DMS153 treated with DMSO at 0.1 percent for 48 hours (cell line): ENCODE measurements at regions not wholly inside any gene's neighbourhood (a gene's known extent, or its start where the extent isn't known, plus 50 kb on each side); places are given as distances from the start of the nearest gene placed in this dataset.
"Not testable (repeated sequence)": the region's sequence is repeated elsewhere in the genome, so short reads cannot be mapped to it uniquely, and the experiment has no call there.

Experiments used
- DNase-seq: peaks from one replicate; lab custom pipeline; 2025; ENCODE audit not compliant: unreplicated experiment; lab: John Stamatoyannopoulos, UW

- DNase-seq: peak; percentile 97
Measured at GRCh38 chr6:79810185-79810705, 137.1 kb downstream of the ELOVL4 start.

- peak; percentile 42 for DNase-seq
Measured at GRCh38 chr6:79808921-79809320, 138.4 kb downstream of the ELOVL4 start.

- DNase-seq: not testable (repeated sequence)
Measured at GRCh38 chr6:79806661-79807060, 140.7 kb downstream of the ELOVL4 start.

GRCh38 chr6:79804732-79805131 lies 142.6 kb downstream of the ELOVL4 start:
- DNase-seq: no peak

- DNase-seq: no peak
Measured at GRCh38 chr6:79803917-79804316, 143.4 kb downstream of the ELOVL4 start.

- DNase-seq: no peak
Measured at GRCh38 chr6:79802657-79803300, 144.6 kb downstream of the ELOVL4 start.

GRCh38 chr6:79801362-79801761 lies 146.0 kb downstream of the ELOVL4 start:
- no peak for DNase-seq

GRCh38 chr6:79798841-79799240 lies 148.5 kb downstream of the ELOVL4 start:
- no peak for DNase-seq

GRCh38 chr6:79797912-79798311 lies 149.4 kb downstream of the ELOVL4 start:
- DNase-seq: peak; percentile 86

- DNase-seq: no peak
Measured at GRCh38 chr6:79797163-79797764, 150.1 kb downstream of the ELOVL4 start.

- DNase-seq: no peak
Measured at GRCh38 chr6:79796197-79796596, 151.2 kb downstream of the ELOVL4 start.

- no peak for DNase-seq
Measured at GRCh38 chr6:79789896-79790295, 157.5 kb downstream of the ELOVL4 start.

- no peak for DNase-seq
Measured at GRCh38 chr6:79788756-79789155, 157.6 kb downstream of the SH3BGRL2 start.

GRCh38 chr6:79787626-79788025 lies 156.5 kb downstream of the SH3BGRL2 start:
- no peak for DNase-seq

GRCh38 chr6:79784395-79784753 lies 153.2 kb downstream of the SH3BGRL2 start:
- DNase-seq: no peak

- no peak for DNase-seq
Measured at GRCh38 chr6:79783670-79784394, 152.7 kb downstream of the SH3BGRL2 start.

- no peak for DNase-seq
Measured at GRCh38 chr6:79782792-79783580, 151.9 kb downstream of the SH3BGRL2 start.

- DNase-seq: no peak
Measured at GRCh38 chr6:79781916-79782315, 150.8 kb downstream of the SH3BGRL2 start.

- no peak for DNase-seq
Measured at GRCh38 chr6:79780881-79781280, 149.8 kb downstream of the SH3BGRL2 start.

GRCh38 chr6:79778816-79779215 lies 147.7 kb downstream of the SH3BGRL2 start:
- no peak for DNase-seq
